ENCODE measurements at regions not wholly inside any gene's neighbourhood (a gene's known extent, or its start where the extent isn't known, plus 50 kb on each side); places are given as distances from the start of the nearest gene placed in this dataset.

- Histone ChIP-seq H3K36me3 (no peaks in the 10 kb centered on the region), H3K27me3 (no peaks in the 10 kb centered on the region), H3K4me3 (no peak overlapping the region), H3K27ac (no peak overlapping the region), H3K4me1 (no peaks in the 10 kb centered on the region), H3K9me3 (no peaks in the 10 kb centered on the region)
- TF ChIP-seq POLR2A (IDR thresholded peaks at IDR 0.05) (no peak), POLR2AphosphoS5 (IDR thresholded peaks at IDR 0.05) (no peak), EP300 (IDR thresholded peaks at IDR 0.05) (no peak)
- TF ChIP-seq, protein P1, sequence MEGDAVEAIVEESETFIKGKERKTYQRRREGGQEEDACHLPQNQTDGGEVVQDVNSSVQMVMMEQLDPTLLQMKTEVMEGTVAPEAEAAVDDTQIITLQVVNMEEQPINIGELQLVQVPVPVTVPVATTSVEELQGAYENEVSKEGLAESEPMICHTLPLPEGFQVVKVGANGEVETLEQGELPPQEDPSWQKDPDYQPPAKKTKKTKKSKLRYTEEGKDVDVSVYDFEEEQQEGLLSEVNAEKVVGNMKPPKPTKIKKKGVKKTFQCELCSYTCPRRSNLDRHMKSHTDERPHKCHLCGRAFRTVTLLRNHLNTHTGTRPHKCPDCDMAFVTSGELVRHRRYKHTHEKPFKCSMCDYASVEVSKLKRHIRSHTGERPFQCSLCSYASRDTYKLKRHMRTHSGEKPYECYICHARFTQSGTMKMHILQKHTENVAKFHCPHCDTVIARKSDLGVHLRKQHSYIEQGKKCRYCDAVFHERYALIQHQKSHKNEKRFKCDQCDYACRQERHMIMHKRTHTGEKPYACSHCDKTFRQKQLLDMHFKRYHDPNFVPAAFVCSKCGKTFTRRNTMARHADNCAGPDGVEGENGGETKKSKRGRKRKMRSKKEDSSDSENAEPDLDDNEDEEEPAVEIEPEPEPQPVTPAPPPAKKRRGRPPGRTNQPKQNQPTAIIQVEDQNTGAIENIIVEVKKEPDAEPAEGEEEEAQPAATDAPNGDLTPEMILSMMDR (IDR thresholded peaks at IDR 0.05): no peak
- DNase-seq: no peak
- WGBS, 5 donors: 73 to 91% (median 83%) methylated on average over 3 of the region's 3 CpGs
- intact Hi-C loops (cut with DNase I; ENCODE audit: low total_unique reads): no loop called here
Observed at GRCh38 chr5:124560370-124560769, 186.1 kb downstream of the ZNF608 start.

- intact Hi-C loops (cut with DNase I; ENCODE audit: low total_unique reads): no loop called here
Observed at GRCh38 chr5:124557761-124558160, 188.7 kb downstream of the ZNF608 start.

DNA sequence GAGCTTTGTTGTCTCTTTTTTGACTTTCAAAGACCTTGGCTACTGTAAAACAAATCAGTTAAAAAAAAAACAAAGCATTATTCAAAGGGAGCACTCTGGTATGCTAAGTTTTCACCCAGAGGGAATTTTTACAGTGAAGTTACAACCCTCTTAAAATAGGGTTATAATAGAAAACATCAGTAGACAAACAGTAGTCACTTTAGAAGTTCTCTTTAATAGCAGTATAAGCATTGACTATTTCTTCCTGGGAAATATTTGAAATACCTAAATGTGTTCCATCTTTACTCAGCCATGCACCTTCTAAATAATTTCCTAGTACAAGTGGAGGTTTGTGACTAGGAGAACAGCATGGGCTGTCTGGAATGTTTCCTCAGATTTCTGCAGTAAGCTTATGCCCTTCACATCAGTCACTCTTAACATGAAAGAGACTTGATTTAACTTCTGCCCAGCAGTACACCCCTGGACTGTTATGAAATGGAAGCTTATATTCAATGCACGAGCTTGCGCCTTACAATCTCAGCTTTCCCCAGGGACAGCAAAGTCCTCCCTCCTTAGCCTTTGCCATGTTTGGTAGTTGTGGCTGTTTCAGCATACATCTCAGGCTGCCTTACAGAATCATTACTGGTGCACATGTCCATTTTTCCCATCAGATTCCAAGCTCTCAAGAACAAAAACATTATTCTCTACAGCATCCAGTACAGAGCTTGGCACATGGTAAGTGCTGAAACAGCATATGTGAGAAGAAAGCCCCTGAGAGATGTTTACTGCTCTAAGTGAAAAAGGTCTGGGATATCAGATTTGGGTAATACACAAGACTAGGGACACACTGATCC, 191.5 kb downstream of the ZNF608 start:
- H3K9me3 ChIP-seq: no peaks in the 10 kb centered on the region
- no peak overlapping the region for H3K27ac ChIP-seq
- intact Hi-C loops (cut with DNase I; ENCODE audit: low total_unique reads): no loop called here
- DNase-seq: no peak
- H3K4me1 ChIP-seq: no peaks in the 10 kb centered on the region
- H3K36me3 ChIP-seq: no peaks in the 10 kb centered on the region
- TF ChIP-seq POLR2AphosphoS5 (IDR thresholded peaks at IDR 0.05) (no peak), POLR2A (IDR thresholded peaks at IDR 0.05) (no peak), EP300 (IDR thresholded peaks at IDR 0.05) (no peak)
- TF ChIP-seq, protein P1 (IDR thresholded peaks at IDR 0.05): no peak
- no peak overlapping the region for H3K4me3 ChIP-seq
- no peaks in the 10 kb centered on the region for H3K27me3 ChIP-seq
- WGBS, 5 donors: 86 to 94% (median 93%) methylated on average over 2 of the region's 2 CpGs

More at GRCh38 chr5:124557761-124558160, 188.7 kb downstream of the ZNF608 start:
- H3K9me3 ChIP-seq: no peaks in the 10 kb centered on the region
- no peaks in the 10 kb centered on the region for H3K4me1 ChIP-seq
- no peaks in the 10 kb centered on the region for H3K36me3 ChIP-seq
- 90 to 96% (median 94%) methylated on average over 8 of the region's 8 CpGs for WGBS, 5 donors
- H3K27ac ChIP-seq: no peak overlapping the region
- H3K4me3 ChIP-seq: no peak overlapping the region
- DNase-seq: no peak
- H3K27me3 ChIP-seq: no peaks in the 10 kb centered on the region
- TF ChIP-seq, protein P1 (IDR thresholded peaks at IDR 0.05): no peak
- TF ChIP-seq POLR2AphosphoS5 (IDR thresholded peaks at IDR 0.05): no peak
- TF ChIP-seq EP300 (IDR thresholded peaks at IDR 0.05): no peak
- no peak for TF ChIP-seq POLR2A (IDR thresholded peaks at IDR 0.05)

DNA sequence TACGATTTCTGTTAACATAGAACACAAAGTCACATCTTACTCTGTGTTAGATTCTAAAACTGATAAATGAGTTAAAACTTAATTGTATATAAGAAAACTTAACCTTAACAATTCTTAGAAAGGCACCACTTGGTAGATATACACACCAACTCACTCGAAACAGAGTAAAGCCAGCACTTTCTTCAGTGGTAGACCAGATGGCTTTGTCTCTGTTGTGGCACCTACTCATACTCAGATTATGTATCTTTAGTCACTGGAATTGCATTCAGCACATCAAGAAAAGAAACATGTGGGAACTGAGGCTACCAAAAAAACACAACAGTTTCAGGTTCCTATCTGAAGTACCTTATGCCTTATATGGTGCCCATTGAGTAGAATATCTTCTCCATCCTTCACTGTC, 192.5 kb downstream of the ZNF608 start:
- Histone ChIP-seq H3K36me3 (no peaks in the 10 kb centered on the region), H3K27me3 (no peaks in the 10 kb centered on the region), H3K4me3 (no peak overlapping the region), H3K27ac (no peak overlapping the region), H3K9me3 (no peaks in the 10 kb centered on the region), H3K4me1 (no peaks in the 10 kb centered on the region)
- intact Hi-C loops (cut with DNase I; ENCODE audit: low total_unique reads): no loop called here
- WGBS, 5 donors: 81 to 98% (median 92%) methylated on average over 2 of the region's 2 CpGs
- no peak for DNase-seq
- TF ChIP-seq POLR2AphosphoS5 (IDR thresholded peaks at IDR 0.05) (no peak), POLR2A (IDR thresholded peaks at IDR 0.05) (no peak), EP300 (IDR thresholded peaks at IDR 0.05) (no peak)
- TF ChIP-seq, protein P1 (IDR thresholded peaks at IDR 0.05): no peak

Data from stomach (tissue), 8 donors.